Uterus (tissue), 3 donors: ENCODE measurements at regions not wholly inside any gene's neighbourhood (a gene's known extent, or its start where the extent isn't known, plus 50 kb on each side); places are given as distances from the start of the nearest gene placed in this dataset.

ENCODE experiments used
- DNase-seq, 2 donors: peaks; one replicate each; pipeline ENCODE4 v3.0.0-alpha.2; 2019 to 2020
- H3K27ac ChIP-seq, 2 donors: fragments of 200-600 bp; sonication (generic); 1 replicate in 1 of 2; 2 replicates in 1 of 2; pipeline ENCODE4 v1.5.1; 2016 to 2018
- H3K27me3 ChIP-seq, 2 donors: fragments of 200-600 bp; sonication (generic); one replicate each; pipeline ENCODE4 v1.5.1; 2018 to 2019; ENCODE audit warnings: control low read depth in 1 of 2
- H3K36me3 ChIP-seq, 2 donors: fragments of 200-600 bp; sonication (generic); one replicate each; pipeline ENCODE4 v1.5.1; 2019; ENCODE audit warnings: control low read depth in 1 of 2
- H3K4me1 ChIP-seq, 2 donors: fragments of 200-600 bp; sonication (generic); one replicate each; pipeline ENCODE4 v1.5.1; 2018 to 2019; ENCODE audit warnings: control low read depth in 1 of 2
- H3K4me3 ChIP-seq, 2 donors: fragments of 200-600 bp; sonication (generic); 1 replicate in 1 of 2; 2 replicates in 1 of 2; pipeline ENCODE4 v1.5.1; 2018 to 2019; ENCODE audit warnings: mild to moderate bottlenecking in 1 of 2
- H3K9me3 ChIP-seq, 2 donors: fragments of 200-600 bp; sonication (generic); one replicate each; pipeline ENCODE4 v1.5.1; 2019; ENCODE audit warnings: control low read depth in 1 of 2
- CTCF ChIP-seq, 4 experiments: fragments of 200-600 bp in 2 of 4; fragments of 450-650 bp in 2 of 4; sonication (generic) in 2 of 4; IDR thresholded peaks; one replicate each; pipeline ENCODE4 v1.5.1; 2016 to 2019; ENCODE audit warnings: antibody characterized with exemption in 4 of 4, mild to moderate bottlenecking in 2 of 4, moderate library complexity in 1 of 4
- POLR2A ChIP-seq, 2 donors: fragments of 450-650 bp; IDR thresholded peaks; one replicate each; pipeline ENCODE4 v1.6.1; 2016; ENCODE audit warnings: antibody characterized with exemption in 2 of 2, mild to moderate bottlenecking in 1 of 2, moderate library complexity in 1 of 2
- intact Hi-C: fragments of 100-400 bp; cut with DNase I; formaldehyde crosslinking; loops from one replicate; pipeline ENCODE4 v1.15.1; 2023; ENCODE audit warnings: low total_unique reads
- donor health status: DM: yes; HTN: yes; CAD: no.

GRCh38 chr11:113570906-113571305 is 95.7 kb upstream of the DRD2 start:
- no peaks in the 10 kb centered on the region for H3K36me3 ChIP-seq
- no peaks in the 10 kb centered on the region for H3K4me1 ChIP-seq
- TF ChIP-seq CTCF (IDR thresholded peaks at IDR 0.05), result no peak
- no peak for TF ChIP-seq POLR2A (IDR thresholded peaks at IDR 0.05)
- intact Hi-C loops, result no loop called here
- no peak overlapping the region for H3K27ac ChIP-seq
- H3K27me3 ChIP-seq, result no peaks in the 10 kb centered on the region
- no peaks in the 10 kb centered on the region for H3K9me3 ChIP-seq
- no peak for DNase-seq
- no peak overlapping the region for H3K4me3 ChIP-seq

GRCh38 chr11:113569391-113569790 is 94.2 kb upstream of the DRD2 start:
- Histone ChIP-seq H3K27me3 (no peaks in the 10 kb centered on the region), H3K4me1 (no peaks in the 10 kb centered on the region), H3K4me3 (no peak overlapping the region), H3K36me3 (no peaks in the 10 kb centered on the region), H3K27ac (no peak overlapping the region), H3K9me3 (no peaks in the 10 kb centered on the region)
- intact Hi-C loops, result no loop called here
- DNase-seq, result no peak
- TF ChIP-seq POLR2A (IDR thresholded peaks at IDR 0.05) (no peak), CTCF (IDR thresholded peaks at IDR 0.05) (no peak)

GRCh38 chr11:113568566-113568965 is 93.4 kb upstream of the DRD2 start:
- Histone ChIP-seq H3K27ac (no peak overlapping the region), H3K4me1 (no peaks in the 10 kb centered on the region), H3K4me3 (no peak overlapping the region), H3K9me3 (no peaks in the 10 kb centered on the region), H3K27me3 (no peaks in the 10 kb centered on the region), H3K36me3 (no peaks in the 10 kb centered on the region)
- TF ChIP-seq CTCF (IDR thresholded peaks at IDR 0.05) (no peak), POLR2A (IDR thresholded peaks at IDR 0.05) (no peak)
- intact Hi-C loops, result no loop called here
- DNase-seq, result no peak

- H3K27me3 ChIP-seq, result no peaks in the 10 kb centered on the region
- intact Hi-C loops, result no loop called here
- no peaks in the 10 kb centered on the region for H3K9me3 ChIP-seq
- TF ChIP-seq POLR2A (IDR thresholded peaks at IDR 0.05), result no peak
- TF ChIP-seq CTCF (IDR thresholded peaks at IDR 0.05), result no peak
- no peaks in the 10 kb centered on the region for H3K36me3 ChIP-seq
- no peaks in the 10 kb centered on the region for H3K4me1 ChIP-seq
- no peak overlapping the region for H3K27ac ChIP-seq
- no peak overlapping the region for H3K4me3 ChIP-seq
- no peak for DNase-seq
Measured at GRCh38 chr11:113567867-113568544, 92.8 kb upstream of the DRD2 start.

- Histone ChIP-seq H3K4me1 (no peaks in the 10 kb centered on the region), H3K36me3 (no peaks in the 10 kb centered on the region), H3K9me3 (no peaks in the 10 kb centered on the region), H3K27ac (no peak overlapping the region), H3K27me3 (no peaks in the 10 kb centered on the region), H3K4me3 (no peak overlapping the region)
- intact Hi-C loops, result no loop called here
- TF ChIP-seq CTCF (IDR thresholded peaks at IDR 0.05) (no peak), POLR2A (IDR thresholded peaks at IDR 0.05) (no peak)
- no peak for DNase-seq
Measured at GRCh38 chr11:113567097-113567496, 91.9 kb upstream of the DRD2 start.
